ENCODE measurements at regions not wholly inside any gene's neighbourhood (a gene's known extent, or its start where the extent isn't known, plus 50 kb on each side); places are given as distances from the start of the nearest gene placed in this dataset.
"Not testable (repeated sequence)": the region's sequence is repeated elsewhere in the genome, so short reads cannot be mapped to it uniquely, and the experiment has no call there.

DNA sequence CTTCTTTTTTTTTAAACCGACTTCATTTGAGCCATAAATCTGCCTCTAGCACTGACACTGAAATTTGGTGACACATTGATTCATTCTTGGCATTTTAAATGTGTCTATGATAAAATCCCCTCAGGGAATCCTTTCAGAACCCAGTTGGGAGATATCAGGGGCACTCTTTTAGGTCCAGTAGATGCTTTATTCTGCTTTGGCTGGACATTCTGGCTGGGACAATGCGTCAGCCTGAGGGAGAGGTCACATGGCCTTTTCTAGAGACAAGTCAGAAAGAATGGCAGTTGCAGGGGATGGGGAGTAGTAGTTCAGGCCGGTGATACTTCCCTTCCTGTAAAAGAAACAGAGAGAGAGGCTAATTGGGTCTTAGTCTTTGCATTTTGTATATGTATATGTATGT is 63.1 kb downstream of the TRIM43 start:
- not testable (repeated sequence) for DNase-seq (ENCODE audit: low spot score)

DNA sequence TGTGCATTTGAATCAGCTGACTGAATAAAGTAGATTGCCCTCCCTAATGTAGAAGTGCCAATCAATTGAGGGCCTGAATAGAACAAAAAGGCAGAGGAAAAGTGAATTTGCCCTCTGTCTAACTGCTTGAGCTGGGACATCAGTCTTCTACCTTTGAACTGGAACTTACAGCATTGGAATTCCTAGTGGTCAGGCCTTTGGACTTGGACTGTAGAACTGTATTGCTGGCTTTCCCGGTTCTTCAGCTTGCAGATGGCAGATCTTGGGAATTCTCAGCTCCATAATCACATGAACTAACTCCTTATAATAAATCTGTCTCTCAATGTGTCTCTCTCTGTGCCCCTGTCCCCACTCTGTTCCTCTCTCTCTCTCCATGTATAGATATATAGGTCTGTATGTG is 64.8 kb downstream of the TRIM43 start:
- ATAC-seq: peak; percentile 75
- not testable (repeated sequence) for DNase-seq (ENCODE audit: low spot score)

More for the DNA sequence above, 63.1 kb downstream of the TRIM43 start:
- not testable (repeated sequence) for ATAC-seq

DNA sequence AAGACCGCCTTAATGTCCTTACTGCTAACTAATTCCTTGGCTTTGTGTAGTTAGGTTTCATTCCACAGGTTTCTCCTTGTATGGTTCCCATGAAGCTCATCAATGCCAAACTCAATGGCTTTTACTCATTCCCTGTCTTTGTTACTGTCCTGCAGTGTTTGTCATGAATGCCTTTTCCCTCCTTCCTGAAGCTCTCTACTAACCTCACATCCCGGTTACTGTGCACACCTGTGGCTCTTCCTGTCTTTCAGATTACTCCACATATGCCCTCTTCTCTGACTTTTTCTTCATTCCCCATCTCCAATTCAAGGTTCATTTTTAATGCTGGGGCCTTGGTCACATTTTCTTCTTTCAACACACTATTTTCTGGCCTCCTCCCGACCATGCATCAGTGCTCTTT is 66.1 kb downstream of the TRIM43 start:
- not testable (repeated sequence) for ATAC-seq; DNase-seq (ENCODE audit: low spot score)

DNA sequence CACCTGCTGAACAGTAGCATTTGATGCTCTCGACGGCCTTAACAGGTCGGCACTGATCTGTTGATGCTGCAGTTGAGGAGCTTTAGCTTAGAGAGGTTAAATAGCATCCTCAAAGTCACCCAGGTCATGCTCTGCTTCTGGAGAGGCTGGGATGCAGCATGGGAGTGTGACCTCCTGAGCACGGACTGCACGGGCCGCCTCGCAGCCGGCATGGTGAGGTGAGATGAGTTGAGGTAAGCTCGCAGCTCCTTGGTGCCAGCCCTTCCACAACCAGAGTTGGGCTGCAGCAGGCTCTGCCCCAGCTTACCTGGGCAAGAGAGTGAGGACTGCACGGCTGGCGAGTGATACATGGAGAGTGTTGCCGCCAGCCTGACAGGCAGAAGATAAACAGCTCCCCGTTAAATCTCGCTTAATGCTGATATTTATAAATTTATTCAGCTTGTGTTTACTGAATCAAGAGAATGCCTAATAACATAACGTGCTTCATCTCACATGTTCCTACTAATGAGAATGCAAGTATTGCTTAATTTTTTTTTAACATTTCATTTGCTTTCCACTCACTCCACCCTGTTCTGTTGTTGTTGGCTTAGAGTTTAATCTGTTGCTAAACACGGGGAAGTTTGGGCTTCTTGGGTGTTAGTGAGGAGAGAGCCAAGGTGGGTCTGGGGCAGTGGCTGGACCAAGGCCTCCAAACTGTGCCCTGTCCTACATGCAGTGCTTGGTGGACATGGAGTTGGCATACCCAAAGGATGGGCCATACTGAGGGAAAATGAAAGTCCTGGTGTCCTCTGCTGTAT is 69.2 kb downstream of the TRIM43 start:
- ATAC-seq; DNase-seq (ENCODE audit: low spot score): not testable (repeated sequence)

DNA sequence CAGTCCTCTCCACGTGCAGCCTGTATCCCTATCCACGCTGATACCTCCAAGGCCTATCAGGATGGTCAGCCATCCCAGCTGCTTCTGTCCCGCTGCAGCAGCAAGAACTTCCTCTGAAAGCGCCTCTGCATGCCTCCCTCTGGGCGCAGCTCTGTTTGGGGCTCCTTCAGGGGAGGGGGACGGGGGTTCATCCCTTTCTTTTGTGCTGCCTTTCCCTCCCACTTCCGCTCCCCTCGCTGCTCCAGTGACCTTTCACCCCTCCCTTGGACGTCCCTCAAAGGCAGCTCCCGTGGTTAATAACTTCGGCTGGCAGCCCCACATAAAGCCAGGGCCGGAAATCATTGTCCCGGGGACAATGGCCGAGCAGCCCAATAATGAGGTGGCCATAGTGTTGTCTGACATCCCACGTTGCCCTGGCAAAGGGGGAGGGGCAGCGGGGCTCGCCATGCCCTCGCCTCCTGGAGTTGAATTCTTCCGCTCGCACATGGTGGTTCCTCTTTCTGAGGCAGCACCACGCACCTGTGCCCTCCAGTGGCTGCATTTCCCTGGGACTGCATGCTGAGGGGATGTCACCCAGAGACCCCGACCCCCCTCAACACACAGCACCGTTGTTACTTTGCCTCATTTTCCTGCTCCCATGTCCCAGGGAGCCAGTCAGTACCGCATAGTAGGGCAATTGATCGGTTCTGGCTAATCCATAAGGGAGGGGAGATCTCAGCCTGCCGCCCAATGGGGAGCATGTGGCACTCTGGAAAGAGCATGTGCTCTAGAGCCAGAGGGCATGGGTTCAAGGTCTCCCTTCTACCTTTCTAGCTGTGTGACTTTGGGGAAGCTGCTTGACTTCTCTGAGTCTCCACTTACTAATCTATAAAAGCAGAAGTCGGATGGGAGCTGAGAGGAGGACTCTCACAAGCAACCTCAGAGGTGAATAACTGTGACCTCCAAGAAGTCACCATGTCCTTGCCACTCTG is 72.0 kb downstream of the TRIM43 start:
- DNase-seq (ENCODE audit: low spot score); ATAC-seq: not testable (repeated sequence)

DNA sequence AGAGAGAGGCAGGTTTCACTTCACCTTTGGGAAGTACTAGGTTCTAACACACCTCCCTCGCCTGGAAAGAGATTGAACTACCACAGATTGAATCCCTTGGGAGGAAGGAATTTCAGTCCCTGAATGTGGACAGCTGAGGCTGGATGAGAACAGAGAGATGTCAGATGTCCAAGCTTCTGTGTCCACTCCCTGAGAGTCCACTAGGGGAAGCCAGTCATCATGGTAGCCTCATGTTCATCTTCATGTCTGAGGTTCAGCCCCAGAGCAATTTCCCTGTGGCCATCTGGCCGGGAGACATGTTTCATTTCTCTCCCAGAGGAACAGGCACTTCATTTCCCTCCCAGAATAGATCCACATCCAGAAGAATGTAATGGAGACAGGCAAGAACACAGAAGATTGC is 74.8 kb downstream of the TRIM43 start:
- not testable (repeated sequence) for DNase-seq (ENCODE audit: low spot score)
- ATAC-seq: peak; percentile 76

DNA sequence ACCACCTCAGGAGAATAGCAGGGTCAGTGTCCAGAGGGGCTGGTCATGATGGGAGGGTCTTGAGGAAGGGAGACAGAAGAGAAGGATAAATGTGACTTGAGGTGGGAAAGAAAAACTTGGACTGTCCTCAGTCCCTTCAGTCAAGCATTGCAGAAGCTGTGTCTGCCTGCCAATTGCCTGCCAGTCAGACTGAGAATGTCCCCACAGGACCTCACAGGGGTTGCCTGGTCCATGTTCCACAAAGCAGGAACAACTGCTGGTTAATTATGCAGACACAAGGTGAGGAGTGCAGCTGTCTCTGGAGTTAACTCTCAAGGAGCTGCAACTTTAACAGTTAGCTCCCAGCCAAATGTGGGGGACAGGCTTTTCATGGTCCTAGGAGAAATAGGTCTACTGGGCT is 75.7 kb downstream of the TRIM43 start:
- ATAC-seq (peak; percentile 91), DNase-seq (ENCODE audit: low spot score) (peak; percentile 62)

DNA sequence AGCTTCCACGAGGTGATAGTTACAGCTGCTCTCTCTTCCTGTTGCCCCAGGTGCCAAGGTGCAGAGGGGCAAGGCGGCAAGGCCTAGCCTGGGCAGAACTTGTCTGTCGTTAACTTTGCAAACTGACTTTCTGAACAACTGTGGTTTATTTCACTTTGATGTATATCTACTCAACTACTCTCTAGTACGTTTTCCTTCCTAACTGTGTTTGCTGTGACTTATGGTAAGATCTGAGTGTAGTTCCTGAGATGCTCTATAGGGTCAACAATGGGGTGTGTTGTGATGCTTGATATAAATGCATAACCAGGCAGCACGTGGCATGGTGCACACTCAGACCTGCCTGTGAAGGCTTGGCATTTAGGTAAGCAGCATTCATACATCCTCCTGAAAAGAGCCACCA is 77.1 kb downstream of the TRIM43 start:
- DNase-seq (ENCODE audit: low spot score); ATAC-seq: not testable (repeated sequence)

DNA sequence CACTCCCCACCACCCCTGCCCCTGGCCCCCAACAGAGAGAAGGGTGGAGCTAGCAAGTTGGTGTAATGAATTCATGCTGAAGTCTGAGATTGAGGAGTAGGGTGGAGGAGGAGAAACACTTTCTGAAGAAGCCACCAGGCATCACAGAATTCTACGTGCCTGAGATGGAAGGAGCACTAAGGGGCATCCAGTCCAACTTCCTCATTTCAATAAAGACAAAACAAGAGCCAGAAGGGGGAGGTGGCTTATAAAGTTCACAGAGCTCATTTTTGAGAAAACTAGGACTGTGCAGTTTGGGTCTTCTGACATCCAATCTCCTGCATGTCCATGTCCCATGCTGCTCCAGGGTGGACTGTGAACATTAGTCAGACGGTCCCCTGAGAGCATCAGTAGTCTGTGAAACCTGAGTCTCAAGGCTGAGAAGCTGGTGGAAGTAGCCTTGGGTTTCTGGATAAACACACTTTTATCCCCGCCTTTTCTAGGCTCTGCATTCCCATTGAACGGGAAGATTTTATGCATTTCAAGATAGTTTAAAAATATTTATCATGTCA is 77.7 kb downstream of the TRIM43 start:
- DNase-seq (ENCODE audit: low spot score): no peak
- no peak for ATAC-seq

DNA sequence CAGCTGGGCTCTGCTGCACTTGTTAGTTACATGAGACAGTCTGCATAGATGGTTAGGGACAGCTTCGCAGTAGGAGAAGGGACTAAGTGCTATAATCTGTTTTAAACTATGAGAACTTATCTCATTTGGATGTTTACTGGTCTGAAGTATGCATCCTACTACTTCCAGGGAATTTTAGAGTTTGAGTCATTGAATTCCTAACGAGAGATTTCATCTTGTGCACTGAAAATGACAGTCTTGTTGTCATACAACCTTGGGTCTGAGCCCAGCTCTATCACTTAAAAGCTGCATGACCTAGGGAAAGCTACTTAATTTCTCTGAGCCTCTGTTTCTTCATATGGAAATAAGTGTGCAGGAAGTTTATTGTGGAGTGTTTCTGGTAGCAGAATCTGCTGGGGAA is 78.4 kb downstream of the TRIM43 start:
- DNase-seq (ENCODE audit: low spot score) (no peak), ATAC-seq (no peak)

DNA sequence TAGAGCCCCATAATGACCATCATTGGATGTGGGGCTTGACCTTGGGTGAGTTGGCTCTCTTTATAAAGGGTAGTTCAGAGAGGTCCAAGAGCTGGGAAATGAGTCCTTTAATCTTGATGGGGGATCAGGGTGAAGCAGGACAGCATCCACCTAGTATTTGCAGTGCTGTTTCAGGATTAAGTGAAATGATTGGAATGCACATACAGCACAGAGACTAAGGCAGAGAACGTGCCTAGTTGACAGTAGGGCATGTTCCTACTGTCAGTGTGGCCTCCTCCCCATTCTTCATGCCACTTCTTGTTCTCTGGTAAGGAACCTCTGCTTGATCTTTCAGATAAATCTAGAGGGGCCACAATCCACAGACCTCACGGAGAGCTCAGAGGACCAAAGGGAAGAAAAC is 78.9 kb downstream of the TRIM43 start:
- DNase-seq (ENCODE audit: low spot score): no peak
- ATAC-seq: no peak

DNA sequence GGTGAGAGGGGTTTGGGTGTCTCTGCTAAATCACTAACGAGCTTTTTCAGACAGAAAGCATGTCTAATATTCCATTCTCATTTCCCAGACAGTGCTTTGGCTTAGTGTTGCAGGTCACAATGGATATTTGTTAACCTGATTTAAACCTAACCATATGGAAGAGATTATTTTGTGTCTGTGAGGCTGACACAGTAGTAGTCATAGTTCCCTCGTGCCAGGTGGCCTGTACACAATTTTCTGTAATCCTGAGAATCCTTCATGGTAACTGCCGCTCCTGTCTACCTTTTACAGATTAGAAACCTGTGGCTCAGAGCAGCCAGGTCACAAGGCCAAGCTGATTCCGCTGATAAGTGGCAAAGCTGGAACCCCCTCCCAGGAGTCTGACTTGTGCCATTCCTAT is 79.4 kb downstream of the TRIM43 start:
- not testable (repeated sequence) for DNase-seq (ENCODE audit: low spot score)

DNA sequence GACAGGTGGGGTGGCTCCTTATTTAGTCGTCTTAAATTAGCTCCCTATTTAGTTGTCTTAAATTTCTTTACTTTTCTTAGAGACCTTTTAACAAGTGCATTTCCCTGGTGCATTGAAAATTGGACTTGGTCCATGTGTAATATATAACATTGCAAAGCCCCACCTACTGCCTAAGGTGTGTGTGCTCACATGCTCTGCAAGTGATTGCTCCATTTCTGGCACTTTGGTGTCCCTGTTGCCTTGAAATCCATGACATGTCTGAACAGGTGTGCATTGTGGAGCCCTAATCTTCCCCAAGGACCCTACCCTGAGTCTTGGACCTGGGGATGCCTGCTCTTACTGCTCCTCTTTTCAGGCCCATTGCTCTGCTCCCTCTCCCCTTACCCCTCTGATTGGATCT is 80.2 kb downstream of the TRIM43 start:
- ATAC-seq: not testable (repeated sequence)

More for the DNA sequence above, 79.4 kb downstream of the TRIM43 start:
- ATAC-seq: not testable (repeated sequence)

DNA sequence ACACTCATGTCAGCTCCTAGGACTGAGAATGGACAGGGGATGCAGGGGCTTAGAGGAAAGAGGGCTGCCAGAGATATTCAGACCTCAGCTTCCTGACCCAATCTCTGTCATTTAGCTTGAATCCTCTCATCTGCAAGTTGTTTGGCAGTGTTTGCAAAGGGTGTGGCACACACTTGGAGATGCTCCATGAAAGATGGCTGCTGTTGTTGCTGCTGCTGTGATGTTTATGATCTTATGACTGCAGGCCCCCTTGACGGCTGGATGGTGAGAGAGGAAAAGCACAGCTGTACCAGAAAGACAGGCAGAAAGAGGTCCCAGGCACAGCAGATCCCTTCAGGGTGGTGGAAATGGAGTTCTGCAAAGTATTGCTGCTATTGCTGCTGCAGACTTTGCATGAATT is 80.7 kb downstream of the TRIM43 start:
- not testable (repeated sequence) for DNase-seq (ENCODE audit: low spot score); ATAC-seq

More for the DNA sequence above, 80.2 kb downstream of the TRIM43 start:
- DNase-seq (ENCODE audit: low spot score): not testable (repeated sequence)

DNA sequence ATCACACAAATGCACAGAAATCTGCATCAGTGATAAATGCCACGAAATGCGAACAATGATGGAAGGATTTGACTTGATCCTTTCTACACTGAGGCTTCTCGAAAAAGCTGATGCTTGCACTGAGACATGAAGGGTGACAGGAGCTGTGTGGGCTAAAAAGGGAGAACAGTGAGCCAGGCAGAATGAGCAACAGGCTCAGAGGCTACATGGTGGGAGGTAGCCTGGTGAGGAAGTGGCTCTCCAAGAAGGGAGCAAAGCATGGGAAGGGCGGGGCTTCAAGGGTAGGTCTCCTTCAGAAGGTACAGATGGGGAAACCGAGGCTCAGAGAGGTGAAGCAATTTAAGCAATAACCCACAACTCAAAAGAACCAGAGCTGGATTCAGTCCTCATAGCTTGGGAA is 82.4 kb downstream of the TRIM43 start:
- no peak for ATAC-seq

DNA sequence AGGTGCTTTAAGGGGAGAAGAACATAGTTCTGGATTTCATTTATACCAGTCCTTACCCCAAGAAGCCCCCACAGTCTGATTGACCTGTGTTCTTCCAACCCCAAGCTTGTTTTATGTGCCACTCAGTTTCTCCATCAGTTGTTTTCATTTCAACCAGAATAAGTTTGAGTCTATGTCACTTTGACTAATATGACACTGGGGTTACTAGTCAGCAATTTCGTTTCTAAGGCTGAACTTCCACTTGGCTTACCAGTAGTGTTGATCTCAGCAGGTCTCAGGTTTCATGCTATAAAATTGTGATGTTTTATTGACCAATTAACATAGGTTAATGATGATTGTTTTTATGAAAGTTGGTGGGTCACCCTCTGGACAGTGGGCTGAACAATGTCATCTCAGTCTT is 84.8 kb downstream of the TRIM43 start:
- not testable (repeated sequence) for ATAC-seq; DNase-seq (ENCODE audit: low spot score)

More for the DNA sequence above, 82.4 kb downstream of the TRIM43 start:
- no peak for DNase-seq (ENCODE audit: low spot score)

DNA sequence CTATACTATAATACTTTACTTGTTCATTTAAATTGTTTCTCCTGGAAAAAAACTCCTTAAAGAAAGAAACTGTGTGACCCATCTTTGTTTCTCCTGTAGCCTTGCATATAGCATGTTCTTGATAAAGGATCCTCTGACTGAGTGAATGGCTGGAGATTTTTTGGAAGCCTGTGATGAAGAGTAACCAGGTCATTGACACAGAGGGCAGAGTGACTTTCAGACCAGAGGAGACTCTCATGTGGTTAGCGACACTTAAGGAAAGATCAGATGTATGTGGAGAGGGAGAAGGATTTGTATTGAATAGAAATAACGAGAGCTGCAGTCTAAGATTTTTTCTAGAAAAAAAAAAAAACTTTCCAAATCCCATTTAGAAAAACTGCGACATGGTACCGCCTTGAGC is 85.5 kb downstream of the TRIM43 start:
- DNase-seq (ENCODE audit: low spot score) (no peak), ATAC-seq (peak; percentile 57)

DNA sequence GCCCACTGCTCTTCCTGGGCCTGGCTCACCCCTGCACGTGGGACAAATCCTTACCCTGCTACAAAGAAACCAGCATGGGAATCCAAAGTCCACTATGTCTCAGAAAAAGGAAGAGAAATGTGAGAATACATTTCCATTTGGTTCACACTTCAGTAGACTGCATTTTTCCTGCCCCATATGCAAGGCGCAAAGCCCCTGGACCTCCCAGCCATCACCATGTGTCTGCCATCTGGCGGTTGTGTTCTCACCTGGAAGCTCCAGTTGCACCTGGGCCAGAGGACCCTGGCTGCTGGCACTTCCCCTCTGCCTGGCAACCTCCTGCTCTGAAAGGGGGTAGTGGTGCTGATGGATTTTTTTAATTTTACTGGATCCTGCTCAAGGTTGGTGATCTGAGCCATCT is 86.0 kb downstream of the TRIM43 start:
- ATAC-seq; DNase-seq (ENCODE audit: low spot score): not testable (repeated sequence)

DNA sequence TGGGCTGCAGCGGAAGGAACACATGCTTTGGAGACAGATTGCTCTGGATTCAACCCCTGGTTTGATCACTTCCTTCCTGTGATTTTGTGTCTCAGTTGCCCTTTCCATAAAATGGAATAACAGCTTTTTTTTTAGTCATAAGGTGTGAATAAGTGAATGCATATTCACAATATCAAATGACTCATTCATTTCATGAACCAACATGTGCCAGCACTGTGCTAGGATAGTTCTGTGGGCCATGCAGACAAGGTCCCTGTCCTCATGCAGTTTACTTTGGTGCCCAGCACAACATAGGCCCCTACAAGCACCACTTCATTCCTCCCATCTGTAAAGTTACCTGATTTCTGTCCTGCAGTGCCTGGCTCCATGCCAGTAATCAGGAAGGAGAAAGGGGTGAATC is 89.4 kb downstream of the TRIM43 start:
- ATAC-seq; DNase-seq (ENCODE audit: low spot score): not testable (repeated sequence)

DNA sequence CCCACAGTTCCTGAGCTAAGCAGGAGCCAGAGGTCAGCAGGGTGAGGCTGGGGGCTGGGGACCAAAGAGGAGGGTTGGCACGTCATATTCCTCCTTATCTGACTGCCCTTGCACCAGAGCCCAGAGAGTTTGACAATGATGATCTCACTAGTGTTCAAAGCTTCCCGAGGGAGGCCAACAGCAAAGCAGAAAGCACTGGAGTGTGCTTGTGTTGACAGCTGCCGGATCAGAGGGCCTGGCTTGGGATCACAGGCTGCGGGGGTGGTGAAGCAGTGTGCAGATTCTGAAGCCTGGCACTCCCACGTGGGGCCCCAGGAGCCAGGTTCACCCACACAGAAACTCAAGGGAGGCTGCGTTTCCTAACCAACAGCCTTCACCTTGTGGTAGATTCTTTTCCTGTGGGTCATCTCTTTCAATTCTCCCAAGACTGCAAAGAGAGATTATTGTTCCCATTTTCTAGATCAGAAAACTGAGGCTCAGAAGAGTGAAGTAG is 89.8 kb downstream of the TRIM43 start:
- peak; percentile 48 for DNase-seq (ENCODE audit: low spot score)
- peak; percentile 56 for ATAC-seq

Measured in left lobe of liver (tissue), 2 donors.